C4-2B (cell line): ENCODE measurements at regions not wholly inside any gene's neighbourhood (a gene's known extent, or its start where the extent isn't known, plus 50 kb on each side); places are given as distances from the start of the nearest gene placed in this dataset.

Experiments
- H3K27ac ChIP-seq: fragments of 450-650 bp; 2 replicates; pipeline ENCODE4 v1.5.1; 2017
- ZFX ChIP-seq: fragments of 450-650 bp; IDR thresholded peaks from 2 replicates; pipeline ENCODE4 v1.6.1; 2017
- TF ChIP-seq, protein P1 (sequence below): fragments of 450-650 bp; conservative IDR thresholded peaks from 2 replicates; pipeline ENCODE4 v1.5.1; 2017; ENCODE audit warnings: mild to moderate bottlenecking

GRCh38 chr1:96478228-96478627 is 243.4 kb upstream of the PTBP2 start:
- no peak overlapping the region for H3K27ac ChIP-seq
- TF ChIP-seq, protein P1, sequence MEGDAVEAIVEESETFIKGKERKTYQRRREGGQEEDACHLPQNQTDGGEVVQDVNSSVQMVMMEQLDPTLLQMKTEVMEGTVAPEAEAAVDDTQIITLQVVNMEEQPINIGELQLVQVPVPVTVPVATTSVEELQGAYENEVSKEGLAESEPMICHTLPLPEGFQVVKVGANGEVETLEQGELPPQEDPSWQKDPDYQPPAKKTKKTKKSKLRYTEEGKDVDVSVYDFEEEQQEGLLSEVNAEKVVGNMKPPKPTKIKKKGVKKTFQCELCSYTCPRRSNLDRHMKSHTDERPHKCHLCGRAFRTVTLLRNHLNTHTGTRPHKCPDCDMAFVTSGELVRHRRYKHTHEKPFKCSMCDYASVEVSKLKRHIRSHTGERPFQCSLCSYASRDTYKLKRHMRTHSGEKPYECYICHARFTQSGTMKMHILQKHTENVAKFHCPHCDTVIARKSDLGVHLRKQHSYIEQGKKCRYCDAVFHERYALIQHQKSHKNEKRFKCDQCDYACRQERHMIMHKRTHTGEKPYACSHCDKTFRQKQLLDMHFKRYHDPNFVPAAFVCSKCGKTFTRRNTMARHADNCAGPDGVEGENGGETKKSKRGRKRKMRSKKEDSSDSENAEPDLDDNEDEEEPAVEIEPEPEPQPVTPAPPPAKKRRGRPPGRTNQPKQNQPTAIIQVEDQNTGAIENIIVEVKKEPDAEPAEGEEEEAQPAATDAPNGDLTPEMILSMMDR, result no peak
- no peak for TF ChIP-seq ZFX

DNA sequence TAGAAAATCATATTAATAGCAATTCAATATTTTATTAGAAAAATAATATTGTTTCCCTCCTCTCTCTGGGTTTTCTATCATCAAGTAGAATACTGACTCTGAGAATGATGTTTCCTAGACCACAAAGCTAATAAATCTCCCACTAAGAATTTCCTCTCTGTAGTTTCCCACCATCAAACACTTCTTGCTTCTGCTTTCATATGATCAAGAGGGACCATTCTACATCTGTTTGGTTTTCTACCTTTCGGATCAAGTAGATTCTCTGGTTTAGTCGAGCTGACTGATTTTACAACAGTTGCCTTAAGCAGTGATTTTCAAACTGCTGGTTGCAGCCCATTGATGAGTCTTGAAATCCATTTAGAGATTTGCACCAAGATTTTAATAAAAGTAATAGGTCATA is 240.2 kb upstream of the PTBP2 start:
- no peak for TF ChIP-seq ZFX
- TF ChIP-seq, protein P1, result no peak
- no peak overlapping the region for H3K27ac ChIP-seq

DNA sequence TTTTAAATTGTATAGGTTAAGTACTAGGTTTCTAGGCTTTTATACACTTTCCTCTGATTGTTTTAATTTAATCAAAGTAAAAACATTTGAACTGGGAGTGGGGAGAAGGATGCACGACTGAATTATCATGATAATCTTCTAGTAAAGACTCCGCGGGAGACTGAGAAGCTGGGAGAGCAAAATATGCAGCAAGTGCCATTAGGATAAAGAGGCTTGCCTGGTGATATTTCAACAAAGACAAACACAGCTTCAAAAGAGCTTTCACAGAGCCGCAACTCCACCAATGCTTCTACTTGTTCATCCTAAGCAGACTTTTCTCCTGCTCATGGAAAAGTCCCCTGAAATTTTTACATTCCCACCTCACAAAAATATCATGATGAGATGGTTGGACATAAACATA is 239.0 kb upstream of the PTBP2 start:
- TF ChIP-seq, protein P1, result no peak
- TF ChIP-seq ZFX, result no peak
- no peak overlapping the region for H3K27ac ChIP-seq

DNA sequence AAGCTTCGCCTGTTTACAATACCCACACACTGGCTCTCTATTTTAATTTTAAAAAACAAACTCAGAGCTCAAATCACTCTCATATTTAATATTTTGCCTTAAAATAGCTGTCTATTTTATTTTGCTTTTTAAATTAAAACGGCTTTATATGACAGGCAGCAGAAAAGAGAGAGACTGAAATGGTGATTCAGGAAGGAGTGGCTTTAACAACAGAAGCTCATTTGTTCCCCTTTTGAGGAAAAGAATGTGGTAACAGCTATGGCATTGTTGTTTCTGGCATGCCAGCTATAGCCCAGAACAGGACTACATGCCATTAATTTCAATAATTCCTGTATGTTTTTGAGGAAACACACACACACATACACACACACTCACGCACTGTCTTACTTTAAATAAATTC is 234.2 kb upstream of the PTBP2 start:
- TF ChIP-seq ZFX, result no peak
- TF ChIP-seq, protein P1, result no peak
- no peak overlapping the region for H3K27ac ChIP-seq

DNA sequence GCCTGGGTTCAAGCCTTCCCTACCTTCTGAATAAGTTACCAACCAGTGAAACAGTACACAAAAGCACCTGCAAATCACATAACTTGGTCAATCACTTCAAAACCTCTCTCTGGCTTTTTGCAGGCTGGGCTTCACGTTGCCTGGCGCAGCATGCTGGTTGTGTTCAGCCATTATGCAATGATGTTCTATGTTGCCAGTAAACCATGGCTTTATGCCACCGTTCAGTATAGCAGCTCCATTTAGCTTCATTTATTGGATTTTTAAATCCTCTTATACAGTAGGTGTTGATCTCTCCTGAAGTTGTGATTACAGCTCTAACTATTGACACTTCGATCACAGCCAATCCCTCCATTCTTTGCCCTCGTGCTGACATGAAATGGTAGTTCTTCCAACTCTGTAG is 233.6 kb upstream of the PTBP2 start:
- no peak for TF ChIP-seq ZFX
- TF ChIP-seq, protein P1, result no peak
- H3K27ac ChIP-seq, result no peak overlapping the region

DNA sequence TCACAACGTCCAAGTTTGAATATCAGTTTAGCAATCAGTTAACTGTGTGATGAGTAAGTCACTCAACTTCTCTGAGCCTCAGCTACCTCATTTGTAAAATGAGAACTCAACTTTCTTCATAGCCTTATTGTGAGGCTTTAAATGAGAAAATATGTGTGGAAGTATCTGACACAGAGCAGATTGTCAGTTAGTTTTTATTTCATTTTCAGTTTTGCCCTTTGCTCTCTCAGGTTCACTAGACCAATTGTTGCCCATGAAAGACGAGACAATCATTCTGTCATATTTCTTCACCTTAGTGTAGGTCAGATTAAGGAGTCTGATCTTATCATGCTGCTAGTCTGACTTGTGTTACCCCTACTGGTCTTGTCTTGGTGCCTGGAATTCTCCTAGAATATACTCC is 232.8 kb upstream of the PTBP2 start:
- TF ChIP-seq, protein P1, result no peak
- TF ChIP-seq ZFX, result no peak
- H3K27ac ChIP-seq, result no peak overlapping the region

DNA sequence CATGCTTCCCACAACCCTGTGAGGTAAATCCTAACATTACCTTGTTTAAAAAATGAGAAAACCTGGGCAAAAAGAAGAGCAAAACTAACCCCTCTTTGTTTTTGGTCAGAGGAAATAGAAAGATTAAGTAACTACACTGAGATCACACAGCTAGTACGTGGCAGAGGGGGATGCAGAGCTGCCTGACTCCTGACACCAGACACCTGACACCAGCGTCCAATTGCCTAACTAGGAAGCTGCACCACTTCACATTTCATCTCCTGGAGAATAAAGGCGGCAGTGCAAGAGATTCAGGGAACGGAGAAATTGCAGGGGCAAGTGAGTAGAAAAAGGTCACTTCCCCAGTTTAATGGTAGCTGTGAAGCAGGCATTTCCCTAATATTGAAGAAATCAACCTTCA is 229.3 kb upstream of the PTBP2 start:
- H3K27ac ChIP-seq, result no peak overlapping the region
- TF ChIP-seq, protein P1, result no peak
- TF ChIP-seq ZFX, result no peak
